ENCODE measurements at regions not wholly inside any gene's neighbourhood (a gene's known extent, or its start where the extent isn't known, plus 50 kb on each side); places are given as distances from the start of the nearest gene placed in this dataset.

DNA sequence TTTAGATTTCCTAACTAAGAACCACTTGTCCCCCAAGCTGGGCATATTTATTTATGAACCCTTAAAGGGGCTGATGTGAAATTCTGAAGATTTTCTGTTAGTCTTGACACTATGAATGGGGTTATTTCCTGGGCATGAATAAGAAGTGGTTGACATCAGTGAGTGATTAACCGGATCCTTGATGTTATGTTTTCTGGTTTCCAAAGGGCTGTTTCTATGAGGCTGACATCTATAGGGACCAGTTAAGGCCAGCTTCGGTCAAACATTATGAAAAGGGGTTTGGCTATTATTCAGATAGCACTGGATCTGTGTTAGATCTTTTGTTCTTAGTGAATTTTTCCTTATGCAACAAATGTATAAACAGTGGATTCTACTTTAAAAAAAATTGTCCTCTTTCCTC, 443.7 kb upstream of the SPRED2 start:
- H3K27ac ChIP-seq = no peak overlapping the region
- H3K36me3 ChIP-seq = no peaks in the 10 kb centered on the region
- H3K4me3 ChIP-seq = no peak overlapping the region
- no peaks in the 10 kb centered on the region for H3K4me1 ChIP-seq
- H3K27me3 ChIP-seq = no peaks in the 10 kb centered on the region
- WGBS, 2 donors (ENCODE audit: low coverage in 1 of 2) = 58 to 71% methylated on average over 2 of the region's 2 CpGs
- no peak for ATAC-seq
- H3K9me3 ChIP-seq = no peaks in the 10 kb centered on the region
- TF ChIP-seq POLR2A (IDR thresholded peaks at IDR 0.05) (no peak), EP300 (IDR thresholded peaks at IDR 0.05) (no peak), POLR2AphosphoS5 (IDR thresholded peaks at IDR 0.05) (no peak)
- TF ChIP-seq, protein P1, sequence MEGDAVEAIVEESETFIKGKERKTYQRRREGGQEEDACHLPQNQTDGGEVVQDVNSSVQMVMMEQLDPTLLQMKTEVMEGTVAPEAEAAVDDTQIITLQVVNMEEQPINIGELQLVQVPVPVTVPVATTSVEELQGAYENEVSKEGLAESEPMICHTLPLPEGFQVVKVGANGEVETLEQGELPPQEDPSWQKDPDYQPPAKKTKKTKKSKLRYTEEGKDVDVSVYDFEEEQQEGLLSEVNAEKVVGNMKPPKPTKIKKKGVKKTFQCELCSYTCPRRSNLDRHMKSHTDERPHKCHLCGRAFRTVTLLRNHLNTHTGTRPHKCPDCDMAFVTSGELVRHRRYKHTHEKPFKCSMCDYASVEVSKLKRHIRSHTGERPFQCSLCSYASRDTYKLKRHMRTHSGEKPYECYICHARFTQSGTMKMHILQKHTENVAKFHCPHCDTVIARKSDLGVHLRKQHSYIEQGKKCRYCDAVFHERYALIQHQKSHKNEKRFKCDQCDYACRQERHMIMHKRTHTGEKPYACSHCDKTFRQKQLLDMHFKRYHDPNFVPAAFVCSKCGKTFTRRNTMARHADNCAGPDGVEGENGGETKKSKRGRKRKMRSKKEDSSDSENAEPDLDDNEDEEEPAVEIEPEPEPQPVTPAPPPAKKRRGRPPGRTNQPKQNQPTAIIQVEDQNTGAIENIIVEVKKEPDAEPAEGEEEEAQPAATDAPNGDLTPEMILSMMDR (IDR thresholded peaks at IDR 0.05) = no peak

DNA sequence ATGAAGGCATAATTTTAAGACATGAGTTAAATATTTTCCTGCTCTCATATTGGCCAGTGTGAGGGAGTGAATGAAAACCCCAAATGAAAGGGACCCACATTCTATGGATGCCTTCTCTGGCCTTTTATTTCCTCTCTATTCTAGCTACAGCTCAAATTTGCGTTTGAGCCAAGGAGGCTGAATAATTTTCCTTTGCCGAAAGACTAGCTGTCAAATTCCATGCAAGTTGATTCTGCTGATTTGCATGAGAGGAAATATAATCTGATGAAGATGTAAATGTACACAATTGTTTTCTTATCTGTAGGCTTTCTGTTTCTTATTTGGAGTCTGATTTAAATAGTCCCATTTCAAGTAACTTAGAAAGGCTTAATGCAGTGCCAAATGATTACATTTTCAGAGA, 438.4 kb upstream of the SPRED2 start:
- ATAC-seq = no peak
- no peak overlapping the region for H3K27ac ChIP-seq
- 73 to 95% methylated on average over 2 of the region's 2 CpGs for WGBS, 2 donors (ENCODE audit: low coverage in 1 of 2)
- no peaks in the 10 kb centered on the region for H3K9me3 ChIP-seq
- H3K4me3 ChIP-seq = no peak overlapping the region
- H3K36me3 ChIP-seq = no peaks in the 10 kb centered on the region
- no peaks in the 10 kb centered on the region for H3K4me1 ChIP-seq
- peaks cover 25% of the 10 kb centered on the region for H3K27me3 ChIP-seq
- TF ChIP-seq, protein P1 (IDR thresholded peaks at IDR 0.05) = no peak

DNA sequence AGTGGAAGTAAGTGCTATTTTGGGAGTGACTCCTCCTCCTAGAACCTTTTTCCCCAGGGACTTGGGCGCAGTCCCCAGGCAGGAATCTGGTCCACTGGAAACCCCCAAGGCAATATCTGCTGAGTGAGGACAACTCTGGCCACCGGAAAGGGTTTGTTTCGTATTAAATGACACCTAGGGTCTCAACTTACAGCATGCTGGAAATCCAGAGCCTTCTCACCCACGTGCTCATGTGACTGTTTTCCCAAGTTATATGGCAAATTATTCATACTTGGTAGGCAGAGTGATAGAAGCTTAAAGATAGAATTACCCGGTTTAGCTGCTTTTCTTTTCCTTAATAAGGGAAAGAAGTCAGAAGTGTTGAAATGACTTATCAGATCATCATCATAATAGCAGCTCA, 436.9 kb upstream of the SPRED2 start:
- Histone ChIP-seq H3K9me3 (no peaks in the 10 kb centered on the region), H3K27me3 (peaks cover 25% of the 10 kb centered on the region), H3K27ac (no peak overlapping the region), H3K36me3 (no peaks in the 10 kb centered on the region), H3K4me3 (no peak overlapping the region), H3K4me1 (no peaks in the 10 kb centered on the region)
- WGBS, 2 donors (ENCODE audit: low coverage in 1 of 2) = 86 to 90% methylated on average over 4 to 5 of the region's 5 CpGs
- TF ChIP-seq POLR2AphosphoS5 (IDR thresholded peaks at IDR 0.05) (no peak), POLR2A (IDR thresholded peaks at IDR 0.05) (no peak), EP300 (IDR thresholded peaks at IDR 0.05) (no peak)
- TF ChIP-seq, protein P1 (IDR thresholded peaks at IDR 0.05) = no peak
- ATAC-seq = no peak

DNA sequence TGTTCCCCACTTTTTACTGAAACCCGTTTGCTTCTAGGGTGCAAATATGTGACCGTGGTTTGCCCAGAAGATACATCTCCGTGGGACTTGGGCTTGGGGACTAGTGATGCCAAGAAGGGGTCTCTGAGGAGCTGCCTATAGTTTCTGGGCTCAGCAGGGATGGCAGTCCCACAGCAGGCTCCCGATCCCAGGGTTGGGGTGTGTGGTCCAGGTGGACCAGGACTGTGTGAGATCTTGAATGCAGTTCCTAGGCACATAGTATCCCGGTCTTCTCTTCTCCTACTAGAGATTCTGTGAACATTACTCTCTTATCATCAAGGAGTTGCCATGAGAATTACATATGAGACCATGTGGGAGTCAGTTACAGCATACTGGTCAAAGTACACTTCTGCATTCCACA, 435.8 kb upstream of the SPRED2 start:
- Histone ChIP-seq H3K4me1 (no peaks in the 10 kb centered on the region), H3K36me3 (no peaks in the 10 kb centered on the region), H3K4me3 (no peak overlapping the region), H3K9me3 (no peaks in the 10 kb centered on the region), H3K27me3 (peaks cover 25% of the 10 kb centered on the region), H3K27ac (no peak overlapping the region)
- ATAC-seq = no peak
- TF ChIP-seq EP300 (IDR thresholded peaks at IDR 0.05) (no peak), POLR2A (IDR thresholded peaks at IDR 0.05) (no peak), POLR2AphosphoS5 (IDR thresholded peaks at IDR 0.05) (no peak)
- TF ChIP-seq, protein P1 (IDR thresholded peaks at IDR 0.05) = no peak
- 100% methylated on average over 1 of the region's 5 CpGs; no CpG with 5 or more reads in 1 of the 2 donors for WGBS, 2 donors (ENCODE audit: low coverage in 1 of 2)

DNA sequence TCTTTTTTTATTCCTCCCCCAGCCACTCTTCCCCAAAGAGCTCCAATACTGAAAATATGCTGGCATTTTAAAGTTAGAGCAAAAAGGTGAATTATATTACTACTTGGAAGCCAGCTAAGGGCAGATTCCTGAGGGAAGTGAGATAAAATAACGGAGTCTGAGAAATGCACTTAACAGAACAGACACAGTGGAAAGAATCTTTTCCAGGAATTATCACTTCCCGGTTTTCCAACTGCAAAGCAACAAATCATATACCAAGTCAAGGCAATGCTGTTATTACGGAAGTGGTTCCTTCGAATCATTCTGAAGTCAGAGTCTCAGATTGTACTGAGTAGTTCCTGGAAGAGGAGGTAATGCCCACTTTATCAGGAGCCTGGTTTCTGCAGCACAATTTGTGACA, 435.0 kb upstream of the SPRED2 start:
- peaks cover 25% of the 10 kb centered on the region for H3K27me3 ChIP-seq
- no peak for ATAC-seq
- H3K9me3 ChIP-seq = no peaks in the 10 kb centered on the region
- no peaks in the 10 kb centered on the region for H3K36me3 ChIP-seq
- H3K4me3 ChIP-seq = no peak overlapping the region
- no peak overlapping the region for H3K27ac ChIP-seq
- TF ChIP-seq POLR2A (IDR thresholded peaks at IDR 0.05) (no peak), EP300 (IDR thresholded peaks at IDR 0.05) (no peak), POLR2AphosphoS5 (IDR thresholded peaks at IDR 0.05) (no peak)
- TF ChIP-seq, protein P1 (IDR thresholded peaks at IDR 0.05) = no peak
- WGBS, 2 donors (ENCODE audit: low coverage in 1 of 2) = 43 to 50% methylated on average over 1 to 4 of the region's 4 CpGs
- H3K4me1 ChIP-seq = no peaks in the 10 kb centered on the region

Measured in gastroesophageal sphincter (tissue), 4 donors.